SK-N-SH (cell line): ENCODE measurements at regions not wholly inside any gene's neighbourhood (a gene's known extent, or its start where the extent isn't known, plus 50 kb on each side); places are given as distances from the start of the nearest gene placed in this dataset.

Source experiments
- CTCF ChIA-PET: fragments of 300-600, 350-600 bp; formaldehyde crosslinking; extraction: SDS; loops from one replicate; lab custom pipeline; 2021; lab: Yijun Ruan, JAX
- POLR2A ChIA-PET: fragments of 350-600 bp; sonication (Branson Sonifier 250); formaldehyde crosslinking; extraction: SDS; loops from one replicate; lab custom pipeline; 2020; ENCODE audit warnings: antibody characterized with exemption, inconsistent platforms; lab: Yijun Ruan, JAX
- DNase-seq: peaks from one replicate; pipeline ENCODE4 v3.0.0; 2012
- H2AFZ ChIP-seq: fragments of 200-600 bp; sonication (generic); 2 replicates; pipeline ENCODE4 v1.8.1; 2016; ENCODE audit warnings: antibody characterized with exemption, mild to moderate bottlenecking, low read depth
- H3F3A ChIP-seq: fragments of 200-600 bp; sonication (generic); replicated peaks from 2 replicates; pipeline ENCODE3; 2016; ENCODE audit warnings: antibody characterized with exemption, mild to moderate bottlenecking; ENCODE audit not compliant: insufficient read depth
- H3K27ac ChIP-seq, 2 experiments: fragments of 200-500 bp in 1 of 2; fragments of 200-600 bp in 1 of 2; sonication (Bioruptor generic) in 1 of 2; sonication (generic), shearing (Covaris generic) in 1 of 2; 2 replicates each; pipeline versions ENCODE4 v1.5.1 to v1.6.1; 2014 to 2016; ENCODE audit warnings: low read depth in 2 of 2, inconsistent platforms in 1 of 2, low read length in 1 of 2, mild to moderate bottlenecking in 1 of 2, mixed read lengths in 1 of 2
- H3K27me3 ChIP-seq: fragments of 200-600 bp; sonication (generic), shearing (Covaris generic); 2 replicates; pipeline ENCODE4 v1.6.1; 2016; ENCODE audit warnings: mixed run types; ENCODE audit not compliant: insufficient read depth
- H3K36me3 ChIP-seq, 2 experiments: fragments of 200-500 bp in 1 of 2; fragments of 200-600 bp in 1 of 2; sonication (Bioruptor generic) in 1 of 2; sonication (generic) in 1 of 2; replicated peaks in 1 of 2; 2 replicates each; pipeline versions ENCODE3 to v1.5.1; 2014 to 2016; ENCODE audit warnings: low read length in 1 of 2, mild to moderate bottlenecking in 1 of 2; ENCODE audit not compliant: insufficient read depth in 2 of 2, control insufficient read depth in 1 of 2
- H3K4me1 ChIP-seq, 2 experiments: fragments of 200-500 bp in 1 of 2; fragments of 200-600 bp in 1 of 2; sonication (Bioruptor generic) in 1 of 2; sonication (generic), shearing (Covaris generic) in 1 of 2; 2 replicates each; pipeline versions ENCODE4 v1.5.1 to v1.6.1; 2014 to 2016; ENCODE audit warnings: low read depth in 1 of 2, low read length in 1 of 2, mixed run types in 1 of 2; ENCODE audit not compliant: insufficient read depth in 2 of 2, control insufficient read depth in 1 of 2
- H3K4me2 ChIP-seq: fragments of 200-600 bp; sonication (generic), shearing (Covaris generic); 2 replicates; pipeline ENCODE4 v1.6.1; 2017; ENCODE audit warnings: mixed run types
- H3K4me3 ChIP-seq, 2 experiments: fragments of 200-500 bp in 1 of 2; fragments of 200-600 bp in 1 of 2; sonication (Bioruptor generic) in 1 of 2; sonication (generic), shearing (Covaris generic) in 1 of 2; 2 replicates each; pipeline versions ENCODE4 v1.5.1 to v1.8.1; 2014 to 2016; ENCODE audit warnings: low read depth in 2 of 2, inconsistent platforms in 1 of 2, low read length in 1 of 2, mild to moderate bottlenecking in 1 of 2, mixed read lengths in 1 of 2, moderate library complexity in 1 of 2
- H3K79me2 ChIP-seq: fragments of 200-600 bp; sonication (generic); 2 replicates; pipeline ENCODE4 v1.8.1; 2017; ENCODE audit warnings: mild to moderate bottlenecking; ENCODE audit not compliant: insufficient read depth
- H3K9ac ChIP-seq: fragments of 200-600 bp; sonication (generic); 2 replicates; pipeline ENCODE4 v1.6.1; 2017; ENCODE audit warnings: mixed run types
- H3K9me2 ChIP-seq: fragments of 200-600 bp; sonication (generic); 2 replicates; pipeline ENCODE4 v1.6.1; 2017; ENCODE audit warnings: mixed run types
- H3K9me3 ChIP-seq: fragments of 200-600 bp; sonication (generic); 2 replicates; pipeline ENCODE4 v1.6.1; 2017; ENCODE audit warnings: mixed run types, mild to moderate bottlenecking, moderate library complexity
- H4K20me1 ChIP-seq: fragments of 200-600 bp; sonication (generic); 2 replicates; pipeline ENCODE4 v1.6.1; 2017; ENCODE audit warnings: mild to moderate bottlenecking, mixed run types; ENCODE audit not compliant: insufficient read depth
- CHD2 ChIP-seq: fragments of 150-350 bp; IDR thresholded peaks from 2 replicates; pipeline ENCODE4 v1.6.1; 2018; ENCODE audit warnings: low read length; ENCODE audit not compliant: partially characterized antibody
- FOSL2 ChIP-seq: IDR thresholded peaks from 2 replicates; pipeline ENCODE4 v1.4.0; 2012; ENCODE audit warnings: low read depth, mild to moderate bottlenecking, moderate library complexity, borderline replicate concordance
- FOXM1 ChIP-seq: IDR thresholded peaks from 2 replicates; pipeline ENCODE4 v1.4.0; 2012; ENCODE audit warnings: low read depth, mild to moderate bottlenecking
- GABPA ChIP-seq: IDR thresholded peaks from 2 replicates; pipeline ENCODE4 v1.4.0; 2012; ENCODE audit warnings: low read depth, mild to moderate bottlenecking
- GATA2 ChIP-seq: sonication (generic); formaldehyde crosslinking; IDR thresholded peaks from 2 replicates; pipeline ENCODE4 v1.5.0; 2020; ENCODE audit warnings: mild to moderate bottlenecking, missing genetic modification reagents
- JUND ChIP-seq: IDR thresholded peaks from 2 replicates; pipeline ENCODE4 v1.4.0; 2012
- MAX ChIP-seq: IDR thresholded peaks from 2 replicates; pipeline ENCODE4 v1.4.0; 2012; ENCODE audit warnings: low read depth
- MEF2A ChIP-seq: IDR thresholded peaks from 2 replicates; pipeline ENCODE4 v1.4.0; 2012; ENCODE audit warnings: low read depth, borderline replicate concordance
- MXI1 ChIP-seq: IDR thresholded peaks from 2 replicates; pipeline ENCODE4 v1.6.1; 2012; ENCODE audit warnings: mild to moderate bottlenecking, low read depth, low read length, improper control_type of control experiment
- NFIC ChIP-seq: IDR thresholded peaks from 2 replicates; pipeline ENCODE4 v1.4.0; 2012; ENCODE audit warnings: borderline replicate concordance
- NRF1 ChIP-seq: IDR thresholded peaks from 2 replicates; pipeline ENCODE4 v1.6.1; 2012; ENCODE audit warnings: low read depth, mild to moderate bottlenecking, low read length
- PBX3 ChIP-seq: IDR thresholded peaks from 2 replicates; pipeline ENCODE4; 2012
- RAD21 ChIP-seq: IDR thresholded peaks from 2 replicates; pipeline ENCODE4 v1.6.1; 2012; ENCODE audit warnings: mild to moderate bottlenecking, low read length
- RCOR1 ChIP-seq: fragments of 150-350 bp; IDR thresholded peaks from 2 replicates; pipeline ENCODE4 v1.6.1; 2017; ENCODE audit warnings: antibody characterized with exemption, low read length
- REST ChIP-seq: IDR thresholded peaks from 2 replicates; pipeline ENCODE4 v1.6.1; 2012; ENCODE audit warnings: mild to moderate bottlenecking, low read depth, low read length, moderate library complexity
- RFX5 ChIP-seq: IDR thresholded peaks from 2 replicates; pipeline ENCODE4 v1.6.1; 2012; ENCODE audit warnings: mild to moderate bottlenecking, improper control_type of control experiment, low read length
- RXRA ChIP-seq: IDR thresholded peaks from 2 replicates; pipeline ENCODE4 v1.4.0; 2012; ENCODE audit warnings: low read depth, mild to moderate bottlenecking, borderline replicate concordance
- SMC3 ChIP-seq: IDR thresholded peaks from 2 replicates; pipeline ENCODE4 v1.6.1; 2012; ENCODE audit warnings: low read depth, low read length, improper control_type of control experiment
- TAF1 ChIP-seq: IDR thresholded peaks from 2 replicates; pipeline ENCODE4 v1.6.1; 2012; ENCODE audit warnings: low read depth, mild to moderate bottlenecking, low read length, moderate library complexity, borderline replicate concordance
- TCF12 ChIP-seq: IDR thresholded peaks from 2 replicates; pipeline ENCODE4 v1.4.0; 2012
- WGBS: methylation state at CpG from one replicate; pipeline ENCODE4 v1.1.6; 2017; ENCODE audit warnings: low lambda C conversion rate; 5-methylcytosine and 5-hydroxymethylcytosine counted together

GRCh38 chr18:35777039-35777438 lies 195.4 kb upstream of the RMP24 start:
- H3K9me3 ChIP-seq, result no peaks in the 10 kb centered on the region
- peaks cover 0 to 12% of the 10 kb centered on the region in 2 experiments; a peak in 1 of 4 replicates for H3K4me1 ChIP-seq
- no peak for DNase-seq
- no peaks in the 10 kb centered on the region for H3K27me3 ChIP-seq
- no peak overlapping the region for H3K27ac ChIP-seq
- H3K4me2 ChIP-seq, result no peak overlapping the region
- TF ChIP-seq CHD2 (no peak), MEF2A (no peak), MXI1 (no peak), RCOR1 (no peak), RXRA (no peak), JUND (no peak), FOXM1 (no peak), FOSL2 (no peak), PBX3 (no peak), GABPA (no peak), REST (no peak), SMC3 (no peak), GATA2 (CRISPR knock-in tag) (no peak), TAF1 (no peak), RFX5 (no peak), RAD21 (no peak), MAX (no peak), TCF12 (no peak), NFIC (no peak), NRF1 (no peak)
- no peaks in the 10 kb centered on the region for H3K79me2 ChIP-seq
- H3K9me2 ChIP-seq, result no peaks in the 10 kb centered on the region
- H4K20me1 ChIP-seq, result no peaks in the 10 kb centered on the region
- CTCF ChIA-PET, result interaction anchor here (1.1 to 3.4 kb wide), 2 partner anchors 20 to 173 kb away, joined by 3 to 13 read pairs; no protein-coding TSS in a partner anchor
- WGBS, result 32% methylated on average over 4 of the region's 4 CpGs
- H2AFZ ChIP-seq, result no peak overlapping the region
- no peaks in the 10 kb centered on the region for H3K36me3 ChIP-seq
- POLR2A ChIA-PET, result no interaction called here
- no peak overlapping the region for H3K9ac ChIP-seq
- no peaks in the 10 kb centered on the region for H3F3A ChIP-seq
- H3K4me3 ChIP-seq, result no peak overlapping the region
